HG03135 (cell line): ENCODE measurements at regions not wholly inside any gene's neighbourhood (a gene's known extent, or its start where the extent isn't known, plus 50 kb on each side); places are given as distances from the start of the nearest gene placed in this dataset.

Experiments
- ATAC-seq: cut with Tn5 transposase; IDR thresholded peaks from one replicate; pipeline ENCODE4 v1.9.1; 2021; ENCODE audit warnings: mild to moderate bottlenecking, moderate library complexity; ENCODE audit not compliant: unreplicated experiment

- no peak for ATAC-seq
Observed at GRCh38 chr13:22263185-22263584, 592.3 kb downstream of the FGF9 start.

GRCh38 chr13:22265563-22265962, 594.7 kb downstream of the FGF9 start:
- no peak for ATAC-seq

GRCh38 chr13:22270881-22271280, 600.0 kb downstream of the FGF9 start:
- ATAC-seq, result no peak

- no peak for ATAC-seq
Observed at GRCh38 chr13:22271903-22272302, 601.0 kb downstream of the FGF9 start.

- ATAC-seq, result no peak
Observed at GRCh38 chr13:22275393-22275792, 604.5 kb downstream of the FGF9 start.

GRCh38 chr13:22276616-22277015, 605.7 kb downstream of the FGF9 start:
- no peak for ATAC-seq

- no peak for ATAC-seq
Observed at GRCh38 chr13:22278336-22278929, 607.6 kb downstream of the FGF9 start.

GRCh38 chr13:22285867-22286266, 615.0 kb downstream of the FGF9 start:
- ATAC-seq, result no peak

- no peak for ATAC-seq
Observed at GRCh38 chr13:22286338-22286737, 615.5 kb downstream of the FGF9 start.

- no peak for ATAC-seq
Observed at GRCh38 chr13:22287343-22287920, 616.6 kb downstream of the FGF9 start.

- no peak for ATAC-seq
Observed at GRCh38 chr13:22288496-22288895, 617.6 kb downstream of the FGF9 start.

GRCh38 chr13:22289711-22290110, 618.8 kb downstream of the FGF9 start:
- ATAC-seq, result no peak

- ATAC-seq, result no peak
Observed at GRCh38 chr13:22298530-22298929, 627.7 kb downstream of the FGF9 start.

GRCh38 chr13:22311734-22312404, 641.0 kb downstream of the FGF9 start:
- no peak for ATAC-seq

- ATAC-seq, result no peak
Observed at GRCh38 chr13:22312405-22312803, 641.5 kb downstream of the FGF9 start.

GRCh38 chr13:22316494-22317025, 645.7 kb downstream of the FGF9 start:
- no peak for ATAC-seq

- ATAC-seq, result no peak
Observed at GRCh38 chr13:22320991-22321390, 650.1 kb downstream of the FGF9 start.

- ATAC-seq, result no peak
Observed at GRCh38 chr13:22325761-22326160, 654.9 kb downstream of the FGF9 start.

GRCh38 chr13:22332416-22332815, 661.5 kb downstream of the FGF9 start:
- no peak for ATAC-seq

- no peak for ATAC-seq
Observed at GRCh38 chr13:22336460-22336859, 665.6 kb downstream of the FGF9 start.

- ATAC-seq, result no peak
Observed at GRCh38 chr13:22357132-22357531, 686.3 kb downstream of the FGF9 start.

- no peak for ATAC-seq
Observed at GRCh38 chr13:22369090-22369489, 698.2 kb downstream of the FGF9 start.
